HCT116 (cell line): ENCODE measurements at regions not wholly inside any gene's neighbourhood (a gene's known extent, or its start where the extent isn't known, plus 50 kb on each side); places are given as distances from the start of the nearest gene placed in this dataset.

Experiments
- ATAC-seq: fragments of 200-7000 bp; cut with Tn5 transposase; 2 replicates; pipeline ENCODE4 v1.9.1; 2020; ENCODE audit warnings: mild to moderate bottlenecking, moderate library complexity
- BruUV-seq: library from RNA; stranded (reverse); fragments of 400-500 nt; replicated peaks from 2 replicates; lab custom pipeline; 2021; lab: Mats Ljungman, UMichigan
- CTCF ChIA-PET: fragments of 300-600 bp; sonication (Branson Sonifier 250); formaldehyde crosslinking; loops from one replicate; lab custom pipeline; 2021; ENCODE audit warnings: antibody characterized with exemption; lab: Charles Lee
- POLR2A ChIA-PET: fragments of 300-600, 350-600 bp; sonication (Branson Sonifier 250); formaldehyde crosslinking; loops from one replicate; lab custom pipeline; 2021; ENCODE audit warnings: antibody characterized with exemption; lab: Charles Lee
- RAD21 ChIA-PET, 2 experiments: fragments of 300-600 bp; sonication (Branson Sonifier 250); formaldehyde crosslinking; loops; one replicate each; lab custom pipeline; 2023; ENCODE audit warnings: low total read pairs in 2 of 2; ENCODE audit not compliant: uncharacterized antibody in 2 of 2, unreplicated experiment in 2 of 2, low non-redundant PET in 1 of 2; lab: Charles Lee
- DNase-seq: peaks from one replicate; pipeline ENCODE4 v3.0.0-alpha.2; 2010; ENCODE audit warnings: low read depth, low spot score
- H2AFZ ChIP-seq: fragments of 200-600 bp; shearing (Covaris generic), sonication (generic); 2 replicates; pipeline ENCODE4 v1.6.1; 2017; ENCODE audit warnings: low read depth, mixed run types, mixed read lengths, antibody characterized with exemption, low read length; ENCODE audit not compliant: poor library complexity, severe bottlenecking
- H3K27ac ChIP-seq: 2 replicates; pipeline ENCODE4 v1.5.1; 2012; ENCODE audit warnings: low read depth, low read length
- H3K27me3 ChIP-seq: fragments of 200-600 bp; sonication (generic); 2 replicates; pipeline ENCODE4 v1.6.1; 2016; ENCODE audit warnings: mixed run types, low read length, mixed read lengths; ENCODE audit not compliant: insufficient read depth
- H3K36me3 ChIP-seq, 2 experiments: fragments of 200-500 bp in 1 of 2; fragments of 200-600 bp in 1 of 2; sonication (Bioruptor generic) in 1 of 2; sonication (generic) in 1 of 2; 2 replicates each; pipeline versions ENCODE4 v1.5.1 to v1.6.1; 2014 to 2016; ENCODE audit warnings: low read length in 2 of 2, inconsistent platforms in 1 of 2, mixed read lengths in 1 of 2, mixed run types in 1 of 2; ENCODE audit not compliant: insufficient read depth in 2 of 2, control insufficient read depth in 1 of 2
- H3K4me1 ChIP-seq, 2 experiments: fragments of 200-600 bp in 1 of 2; sonication (generic) in 1 of 2; 2 replicates each; pipeline versions ENCODE4 v1.5.1 to v1.6.1; 2012 to 2017; ENCODE audit warnings: low read length in 2 of 2, inconsistent platforms in 1 of 2, mild to moderate bottlenecking in 1 of 2, mixed read lengths in 1 of 2, mixed run types in 1 of 2, moderate library complexity in 1 of 2; ENCODE audit not compliant: insufficient read depth in 2 of 2, control insufficient read depth in 1 of 2
- H3K4me2 ChIP-seq: fragments of 200-600 bp; sonication (generic); 2 replicates; pipeline ENCODE4 v1.6.1; 2017; ENCODE audit warnings: mixed run types, low read length, mixed read lengths
- H3K4me3 ChIP-seq, 2 experiments: fragments of 200-600 bp in 1 of 2; sonication (generic) in 1 of 2; replicated peaks in 1 of 2; 2 replicates each; pipeline ENCODE4 v1.5.1; 2011 to 2016; ENCODE audit warnings: low read length in 2 of 2, control low read depth in 1 of 2, low read depth in 1 of 2, mild to moderate bottlenecking in 1 of 2, mixed read lengths in 1 of 2, mixed run types in 1 of 2
- H3K79me2 ChIP-seq: fragments of 200-600 bp; sonication (generic); 2 replicates; pipeline ENCODE4 v1.6.1; 2017; ENCODE audit warnings: mild to moderate bottlenecking, mixed run types, low read length, moderate library complexity, mixed read lengths; ENCODE audit not compliant: insufficient read depth
- H3K9ac ChIP-seq: fragments of 200-600 bp; sonication (generic); 2 replicates; pipeline ENCODE4 v1.6.1; 2016; ENCODE audit warnings: low read length, mixed read lengths
- H3K9me2 ChIP-seq: fragments of 200-600 bp; sonication (generic), shearing (Covaris generic); 2 replicates; pipeline ENCODE4 v1.6.1; 2017; ENCODE audit warnings: mixed run types, mild to moderate bottlenecking, moderate library complexity; ENCODE audit not compliant: insufficient read depth
- H3K9me3 ChIP-seq, 2 experiments: fragments of 200-500 bp in 1 of 2; fragments of 200-600 bp in 1 of 2; sonication (Bioruptor generic) in 1 of 2; sonication (generic) in 1 of 2; 2 replicates each; pipeline ENCODE4 v1.6.1; 2014 to 2017; ENCODE audit warnings: low read length in 2 of 2, mixed read lengths in 2 of 2, inconsistent platforms in 1 of 2, low read depth in 1 of 2, mild to moderate bottlenecking in 1 of 2, mixed run types in 1 of 2, moderate library complexity in 1 of 2; ENCODE audit not compliant: control insufficient read depth in 1 of 2, insufficient read depth in 1 of 2
- H4K20me1 ChIP-seq: fragments of 200-600 bp; sonication (generic), shearing (Covaris generic); 2 replicates; pipeline ENCODE4 v1.6.1; 2017; ENCODE audit warnings: mixed run types, mild to moderate bottlenecking, moderate library complexity; ENCODE audit not compliant: insufficient read depth
- CBX3 ChIP-seq: IDR thresholded peaks from 2 replicates; pipeline ENCODE4 v1.6.1; 2012; ENCODE audit warnings: low read depth
- CEBPB ChIP-seq: IDR thresholded peaks from 2 replicates; pipeline ENCODE4 v1.6.1; 2012; ENCODE audit warnings: low read depth
- EGR1 ChIP-seq: IDR thresholded peaks from 2 replicates; pipeline ENCODE4 v1.6.1; 2012; ENCODE audit warnings: low read depth
- ELF1 ChIP-seq: IDR thresholded peaks from 2 replicates; pipeline ENCODE4 v1.6.1; 2012; ENCODE audit warnings: low read depth, borderline replicate concordance
- EZH2 ChIP-seq: fragments of 200-600 bp; sonication (generic); IDR thresholded peaks from 2 replicates; pipeline ENCODE4 v1.6.1; 2017; ENCODE audit warnings: antibody characterized with exemption, mixed run types
- FOSL1 ChIP-seq: IDR thresholded peaks from 2 replicates; pipeline ENCODE4 v1.6.1; 2012; ENCODE audit warnings: low read depth
- JUND ChIP-seq: IDR thresholded peaks from 2 replicates; pipeline ENCODE4 v1.6.1; 2012
- SIN3A ChIP-seq: IDR thresholded peaks from 2 replicates; pipeline ENCODE4 v1.6.1; 2012; ENCODE audit warnings: low read depth
- SP1 ChIP-seq: IDR thresholded peaks from 2 replicates; pipeline ENCODE4 v1.6.1; 2012; ENCODE audit warnings: low read depth
- ZFX ChIP-seq: fragments of 450-650 bp; IDR thresholded peaks from 2 replicates; pipeline ENCODE4 v1.6.1; 2017
- intact Hi-C: fragments of 100-400 bp; cut with micrococcal nuclease; formaldehyde crosslinking; loops from 2 replicates; pipeline ENCODE4 v1.10.0; 2022
- TF ChIP-seq, protein P1 (sequence below): IDR thresholded peaks from 2 replicates; pipeline ENCODE4 v1.6.1; 2012
- TF ChIP-seq, protein P2 (sequence below): IDR thresholded peaks from 2 replicates; pipeline ENCODE4 v1.6.1; 2012; ENCODE audit warnings: low read depth
- TF ChIP-seq, protein P3 (sequence below): IDR thresholded peaks from 2 replicates; pipeline ENCODE4 v1.6.1; 2012
- TF ChIP-seq, protein P4 (sequence below): IDR thresholded peaks from 2 replicates; pipeline ENCODE4 v1.6.1; 2011; ENCODE audit warnings: mild to moderate bottlenecking, low read length, moderate library complexity; ENCODE audit not compliant: insufficient replicate concordance; ENCODE audit errors: extremely low read depth

DNA sequence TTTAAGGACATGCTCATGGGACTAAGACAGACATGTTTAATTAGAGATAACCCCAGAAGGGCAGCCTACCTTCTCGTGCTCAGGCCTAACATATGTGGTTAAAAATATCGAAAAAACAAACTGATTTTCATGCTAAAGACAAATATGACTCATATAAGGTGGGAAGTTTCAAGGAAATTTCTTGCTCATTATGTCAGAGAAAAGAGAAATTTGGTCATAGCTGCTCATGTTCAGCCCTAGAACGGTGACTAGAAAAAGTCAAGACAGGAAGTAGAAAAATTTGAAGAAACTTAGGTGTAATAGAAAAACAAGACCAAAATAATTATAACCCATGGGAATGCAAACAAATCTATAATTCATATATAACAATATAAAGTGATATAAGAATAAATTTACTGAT lies 120.6 kb downstream of the PRDM9 start:
- ATAC-seq: no peak
- DNase-seq: no peak
- intact Hi-C loops: no loop called here
- Histone ChIP-seq H4K20me1 (no peaks in the 10 kb centered on the region), H3K27me3 (no peaks in the 10 kb centered on the region), H3K27ac (no peak overlapping the region), H3K4me3 (no peak overlapping the region), H2AFZ (no peak overlapping the region), H3K4me2 (no peak overlapping the region), H3K9me3 (peaks cover 11 to 19% of the 10 kb centered on the region in 2 experiments), H3K79me2 (no peaks in the 10 kb centered on the region), H3K36me3 (no peaks in the 10 kb centered on the region), H3K4me1 (no peaks in the 10 kb centered on the region), H3K9ac (no peak overlapping the region), H3K9me2 (no peaks in the 10 kb centered on the region)
- POLR2A ChIA-PET: no interaction called here
- RAD21 ChIA-PET: no interaction called here
- BruUV-seq: no TSS peak
- TF ChIP-seq CEBPB (no peak), SIN3A (no peak), JUND (no peak), FOSL1 (no peak), EZH2 (no peak), EGR1 (no peak), ELF1 (no peak), ZFX (no peak), CBX3 (no peak), SP1 (no peak)
- TF ChIP-seq, protein P1, sequence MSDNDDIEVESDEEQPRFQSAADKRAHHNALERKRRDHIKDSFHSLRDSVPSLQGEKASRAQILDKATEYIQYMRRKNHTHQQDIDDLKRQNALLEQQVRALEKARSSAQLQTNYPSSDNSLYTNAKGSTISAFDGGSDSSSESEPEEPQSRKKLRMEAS: no peak
- TF ChIP-seq, protein P2, sequence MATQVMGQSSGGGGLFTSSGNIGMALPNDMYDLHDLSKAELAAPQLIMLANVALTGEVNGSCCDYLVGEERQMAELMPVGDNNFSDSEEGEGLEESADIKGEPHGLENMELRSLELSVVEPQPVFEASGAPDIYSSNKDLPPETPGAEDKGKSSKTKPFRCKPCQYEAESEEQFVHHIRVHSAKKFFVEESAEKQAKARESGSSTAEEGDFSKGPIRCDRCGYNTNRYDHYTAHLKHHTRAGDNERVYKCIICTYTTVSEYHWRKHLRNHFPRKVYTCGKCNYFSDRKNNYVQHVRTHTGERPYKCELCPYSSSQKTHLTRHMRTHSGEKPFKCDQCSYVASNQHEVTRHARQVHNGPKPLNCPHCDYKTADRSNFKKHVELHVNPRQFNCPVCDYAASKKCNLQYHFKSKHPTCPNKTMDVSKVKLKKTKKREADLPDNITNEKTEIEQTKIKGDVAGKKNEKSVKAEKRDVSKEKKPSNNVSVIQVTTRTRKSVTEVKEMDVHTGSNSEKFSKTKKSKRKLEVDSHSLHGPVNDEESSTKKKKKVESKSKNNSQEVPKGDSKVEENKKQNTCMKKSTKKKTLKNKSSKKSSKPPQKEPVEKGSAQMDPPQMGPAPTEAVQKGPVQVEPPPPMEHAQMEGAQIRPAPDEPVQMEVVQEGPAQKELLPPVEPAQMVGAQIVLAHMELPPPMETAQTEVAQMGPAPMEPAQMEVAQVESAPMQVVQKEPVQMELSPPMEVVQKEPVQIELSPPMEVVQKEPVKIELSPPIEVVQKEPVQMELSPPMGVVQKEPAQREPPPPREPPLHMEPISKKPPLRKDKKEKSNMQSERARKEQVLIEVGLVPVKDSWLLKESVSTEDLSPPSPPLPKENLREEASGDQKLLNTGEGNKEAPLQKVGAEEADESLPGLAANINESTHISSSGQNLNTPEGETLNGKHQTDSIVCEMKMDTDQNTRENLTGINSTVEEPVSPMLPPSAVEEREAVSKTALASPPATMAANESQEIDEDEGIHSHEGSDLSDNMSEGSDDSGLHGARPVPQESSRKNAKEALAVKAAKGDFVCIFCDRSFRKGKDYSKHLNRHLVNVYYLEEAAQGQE: no peak
- TF ChIP-seq, protein P3, sequence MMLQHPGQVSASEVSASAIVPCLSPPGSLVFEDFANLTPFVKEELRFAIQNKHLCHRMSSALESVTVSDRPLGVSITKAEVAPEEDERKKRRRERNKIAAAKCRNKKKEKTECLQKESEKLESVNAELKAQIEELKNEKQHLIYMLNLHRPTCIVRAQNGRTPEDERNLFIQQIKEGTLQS: no peak
- TF ChIP-seq, protein P4, sequence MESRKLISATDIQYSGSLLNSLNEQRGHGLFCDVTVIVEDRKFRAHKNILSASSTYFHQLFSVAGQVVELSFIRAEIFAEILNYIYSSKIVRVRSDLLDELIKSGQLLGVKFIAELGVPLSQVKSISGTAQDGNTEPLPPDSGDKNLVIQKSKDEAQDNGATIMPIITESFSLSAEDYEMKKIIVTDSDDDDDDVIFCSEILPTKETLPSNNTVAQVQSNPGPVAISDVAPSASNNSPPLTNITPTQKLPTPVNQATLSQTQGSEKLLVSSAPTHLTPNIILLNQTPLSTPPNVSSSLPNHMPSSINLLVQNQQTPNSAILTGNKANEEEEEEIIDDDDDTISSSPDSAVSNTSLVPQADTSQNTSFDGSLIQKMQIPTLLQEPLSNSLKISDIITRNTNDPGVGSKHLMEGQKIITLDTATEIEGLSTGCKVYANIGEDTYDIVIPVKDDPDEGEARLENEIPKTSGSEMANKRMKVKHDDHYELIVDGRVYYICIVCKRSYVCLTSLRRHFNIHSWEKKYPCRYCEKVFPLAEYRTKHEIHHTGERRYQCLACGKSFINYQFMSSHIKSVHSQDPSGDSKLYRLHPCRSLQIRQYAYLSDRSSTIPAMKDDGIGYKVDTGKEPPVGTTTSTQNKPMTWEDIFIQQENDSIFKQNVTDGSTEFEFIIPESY: no peak
- CTCF ChIA-PET: no interaction called here
